HEK293 (cell line): ENCODE measurements at regions not wholly inside any gene's neighbourhood (a gene's known extent, or its start where the extent isn't known, plus 50 kb on each side); places are given as distances from the start of the nearest gene placed in this dataset.

Experiments
- CTCF ChIA-PET: fragments of 350-600 bp; formaldehyde crosslinking; extraction: SDS; loops from one replicate; lab custom pipeline; 2021; ENCODE audit warnings: antibody characterized with exemption; lab: Yijun Ruan, JAX
- POLR2A ChIA-PET: fragments of 300-600 bp; formaldehyde crosslinking; extraction: SDS; loops from one replicate; lab custom pipeline; 2020; ENCODE audit warnings: antibody characterized with exemption, inconsistent platforms; lab: Yijun Ruan, JAX
- H3K27ac ChIP-seq: fragments of 200-500 bp; sonication (Bioruptor generic); 2 replicates; pipeline ENCODE4 v1.5.1; 2014; ENCODE audit warnings: low read depth, low read length, control low read depth, inconsistent platforms; ENCODE audit errors: extremely low read depth
- H3K36me3 ChIP-seq, 2 experiments: fragments of 200-500 bp in 1 of 2; sonication (Bioruptor generic) in 1 of 2; 1 replicate in 1 of 2; 2 replicates in 1 of 2; pipeline ENCODE4 v1.5.1; 2014 to 2017; ENCODE audit warnings: inconsistent platforms in 2 of 2, low read length in 2 of 2; ENCODE audit not compliant: control insufficient read depth in 2 of 2, insufficient read depth in 1 of 2
- H3K4me1 ChIP-seq: fragments of 200-500 bp; sonication (Bioruptor generic); 2 replicates; pipeline ENCODE4 v1.5.1; 2014; ENCODE audit warnings: mild to moderate bottlenecking, low read length, inconsistent platforms; ENCODE audit not compliant: control insufficient read depth, insufficient read depth
- H3K4me3 ChIP-seq: 2 replicates; pipeline ENCODE4 v1.5.1; 2011; ENCODE audit warnings: low read depth, mild to moderate bottlenecking, control low read depth, low read length, moderate library complexity
- H3K9me3 ChIP-seq: fragments of 200-500 bp; sonication (Bioruptor generic); 2 replicates; pipeline ENCODE4 v1.5.1; 2014; ENCODE audit warnings: low read depth, low read length, inconsistent platforms; ENCODE audit not compliant: control insufficient read depth, insufficient read depth
- GLIS1 ChIP-seq: fragments of 450-650 bp; formaldehyde crosslinking; IDR thresholded peaks from 2 replicates; pipeline ENCODE4 v1.5.1; 2016; ENCODE audit warnings: missing biosample characterization, missing genetic modification characterization
- OSR2 ChIP-seq: fragments of 450-650 bp; formaldehyde crosslinking; IDR thresholded peaks from 2 replicates; pipeline ENCODE4 v1.5.1; 2016; ENCODE audit warnings: missing biosample characterization, missing genetic modification characterization
- SCRT1 ChIP-seq: fragments of 450-650 bp; formaldehyde crosslinking; IDR thresholded peaks from 2 replicates; pipeline ENCODE4 v1.5.1; 2016; ENCODE audit warnings: missing biosample characterization, missing genetic modification characterization, borderline replicate concordance
- SP2 ChIP-seq: fragments of 450-650 bp; formaldehyde crosslinking; IDR thresholded peaks from 2 replicates; pipeline ENCODE4 v1.5.1; 2016; ENCODE audit warnings: missing biosample characterization, missing genetic modification characterization
- WT1 ChIP-seq: fragments of 450-650 bp; formaldehyde crosslinking; IDR thresholded peaks from 2 replicates; pipeline ENCODE4 v1.5.1; 2016; ENCODE audit warnings: missing biosample characterization, missing genetic modification characterization
- ZBTB48 ChIP-seq: fragments of 450-650 bp; formaldehyde crosslinking; IDR thresholded peaks from 2 replicates; pipeline ENCODE4 v1.5.1; 2016; ENCODE audit warnings: missing biosample characterization, missing genetic modification characterization
- ZNF146 ChIP-seq: fragments of 450-650 bp; formaldehyde crosslinking; IDR thresholded peaks from 2 replicates; pipeline ENCODE4 v1.5.1; 2016; ENCODE audit warnings: missing biosample characterization, missing genetic modification characterization
- ZNF174 ChIP-seq: fragments of 450-650 bp; formaldehyde crosslinking; IDR thresholded peaks from 2 replicates; pipeline ENCODE4 v1.5.0; 2017; ENCODE audit warnings: missing biosample characterization, mild to moderate bottlenecking, missing genetic modification characterization
- ZNF501 ChIP-seq: fragments of 450-650 bp; formaldehyde crosslinking; IDR thresholded peaks from 2 replicates; pipeline ENCODE4 v1.5.1; 2016; ENCODE audit warnings: missing biosample characterization, missing genetic modification characterization
- ZNF548 ChIP-seq: fragments of 450-650 bp; formaldehyde crosslinking; IDR thresholded peaks from 2 replicates; pipeline ENCODE4 v1.5.1; 2016; ENCODE audit warnings: missing biosample characterization, missing genetic modification characterization
- ZNF664 ChIP-seq: fragments of 450-650 bp; formaldehyde crosslinking; IDR thresholded peaks from 2 replicates; pipeline ENCODE4 v1.5.1; 2016; ENCODE audit warnings: missing biosample characterization, missing genetic modification characterization
- ZNF701 ChIP-seq: fragments of 450-650 bp; formaldehyde crosslinking; IDR thresholded peaks from 2 replicates; pipeline ENCODE4 v1.5.1; 2016; ENCODE audit warnings: missing biosample characterization, missing genetic modification characterization
- ZNF747 ChIP-seq: fragments of 450-650 bp; formaldehyde crosslinking; IDR thresholded peaks from 2 replicates; pipeline ENCODE4 v1.5.1; 2016; ENCODE audit warnings: missing biosample characterization, missing genetic modification characterization
- TF ChIP-seq, protein P1 (sequence below): fragments of 450-650 bp; formaldehyde crosslinking; IDR thresholded peaks from 2 replicates; pipeline ENCODE4 v1.5.1; 2017; ENCODE audit warnings: missing biosample characterization, missing genetic modification characterization
- TF ChIP-seq, protein P2 (sequence below): fragments of 450-650 bp; formaldehyde crosslinking; IDR thresholded peaks from 2 replicates; pipeline ENCODE4 v1.5.1; 2016; ENCODE audit warnings: missing biosample characterization, missing genetic modification characterization
- TF ChIP-seq, protein P3 (sequence below): sonication (generic); formaldehyde crosslinking; IDR thresholded peaks from 2 replicates; pipeline ENCODE4 v1.8.1; 2022; ENCODE audit warnings: mild to moderate bottlenecking, moderate library complexity, missing genetic modification reagents
- TF ChIP-seq, protein P4 (sequence below): fragments of 450-650 bp; formaldehyde crosslinking; IDR thresholded peaks from 2 replicates; pipeline ENCODE4 v1.5.1; 2016; ENCODE audit warnings: missing biosample characterization, missing genetic modification characterization

DNA sequence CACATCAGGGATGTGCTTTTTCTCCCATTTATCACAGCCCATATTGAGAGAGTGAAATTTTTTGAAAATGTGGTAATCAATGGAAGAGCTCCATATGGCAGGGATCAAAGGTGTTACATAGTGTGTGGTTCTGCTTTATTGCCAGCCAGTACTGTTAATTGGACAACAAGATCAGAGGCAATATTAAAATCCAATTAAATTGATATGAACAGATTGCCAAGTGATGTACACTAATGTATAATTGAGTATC lies 338.9 kb downstream of the BCL11A start:
- no peaks in the 10 kb centered on the region for H3K9me3 ChIP-seq
- TF ChIP-seq GLIS1 (tag by site-specific recombination) = no peak
- TF ChIP-seq ZNF501 = no peak
- no peak for TF ChIP-seq SCRT1 (tag by site-specific recombination)
- no peak for TF ChIP-seq ZNF146 (tag by site-specific recombination)
- TF ChIP-seq WT1 (tag by site-specific recombination) = no peak
- TF ChIP-seq ZNF701 (tag by site-specific recombination) = no peak
- no peak for TF ChIP-seq ZNF548
- TF ChIP-seq, protein P1, sequence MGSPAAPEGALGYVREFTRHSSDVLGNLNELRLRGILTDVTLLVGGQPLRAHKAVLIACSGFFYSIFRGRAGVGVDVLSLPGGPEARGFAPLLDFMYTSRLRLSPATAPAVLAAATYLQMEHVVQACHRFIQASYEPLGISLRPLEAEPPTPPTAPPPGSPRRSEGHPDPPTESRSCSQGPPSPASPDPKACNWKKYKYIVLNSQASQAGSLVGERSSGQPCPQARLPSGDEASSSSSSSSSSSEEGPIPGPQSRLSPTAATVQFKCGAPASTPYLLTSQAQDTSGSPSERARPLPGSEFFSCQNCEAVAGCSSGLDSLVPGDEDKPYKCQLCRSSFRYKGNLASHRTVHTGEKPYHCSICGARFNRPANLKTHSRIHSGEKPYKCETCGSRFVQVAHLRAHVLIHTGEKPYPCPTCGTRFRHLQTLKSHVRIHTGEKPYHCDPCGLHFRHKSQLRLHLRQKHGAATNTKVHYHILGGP (tag by site-specific recombination) = no peak
- no peak for TF ChIP-seq SP2
- TF ChIP-seq ZNF174 (tag by site-specific recombination) = no peak
- ChIA-PET CTCF (interaction anchor here (0.6 kb wide), 1 partner anchor 88 kb away, joined by 3 read pairs; no protein-coding TSS in a partner anchor), POLR2A (no interaction called here)
- H3K4me3 ChIP-seq = no peak overlapping the region
- peaks cover 8% of the 10 kb centered on the region for H3K4me1 ChIP-seq
- no peaks in the 10 kb centered on the region for H3K36me3 ChIP-seq
- H3K27ac ChIP-seq = no peak overlapping the region

DNA sequence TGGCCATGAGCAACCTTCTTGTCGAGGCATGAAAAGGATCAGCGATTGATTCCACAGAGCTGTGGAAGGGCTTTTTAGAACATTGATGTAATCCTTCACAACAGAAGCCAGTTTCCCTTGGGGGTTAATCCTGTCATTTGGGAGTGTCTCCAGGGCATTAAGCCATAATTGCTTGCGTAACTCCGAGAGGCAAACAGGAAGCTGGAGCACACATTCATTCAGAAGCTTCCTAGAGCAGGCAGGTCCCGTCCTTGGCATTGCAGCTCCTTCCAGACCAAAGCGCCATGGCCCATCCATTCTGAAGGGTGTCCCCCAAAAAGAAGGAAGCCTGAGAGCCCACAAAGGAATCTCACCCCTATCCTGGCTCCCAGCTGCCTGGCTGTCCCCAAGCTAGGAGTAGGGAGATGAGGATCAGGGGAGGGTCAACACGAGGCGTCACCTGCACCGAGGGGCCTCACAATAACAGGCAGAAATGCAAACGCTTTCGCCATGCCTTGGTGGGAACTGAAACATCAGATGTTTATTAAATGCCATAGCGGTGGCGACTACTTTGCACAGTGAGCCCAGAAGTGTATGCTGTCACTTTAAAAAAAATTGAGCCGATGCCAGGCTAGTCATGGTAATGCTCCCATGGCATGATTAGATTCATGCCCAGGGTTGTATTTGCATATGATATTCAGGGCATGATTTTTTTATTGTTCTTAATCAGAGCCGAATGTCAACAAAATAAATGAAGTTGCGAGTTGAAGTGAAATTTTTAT lies 339.4 kb downstream of the BCL11A start:
- H3K9me3 ChIP-seq = no peaks in the 10 kb centered on the region
- no peaks in the 10 kb centered on the region for H3K36me3 ChIP-seq
- ChIA-PET POLR2A (no interaction called here), CTCF (interaction anchor here (0.7 kb wide), 1 partner anchor 68 kb away, joined by 3 read pairs; no protein-coding TSS in a partner anchor)
- TF ChIP-seq, protein P2, sequence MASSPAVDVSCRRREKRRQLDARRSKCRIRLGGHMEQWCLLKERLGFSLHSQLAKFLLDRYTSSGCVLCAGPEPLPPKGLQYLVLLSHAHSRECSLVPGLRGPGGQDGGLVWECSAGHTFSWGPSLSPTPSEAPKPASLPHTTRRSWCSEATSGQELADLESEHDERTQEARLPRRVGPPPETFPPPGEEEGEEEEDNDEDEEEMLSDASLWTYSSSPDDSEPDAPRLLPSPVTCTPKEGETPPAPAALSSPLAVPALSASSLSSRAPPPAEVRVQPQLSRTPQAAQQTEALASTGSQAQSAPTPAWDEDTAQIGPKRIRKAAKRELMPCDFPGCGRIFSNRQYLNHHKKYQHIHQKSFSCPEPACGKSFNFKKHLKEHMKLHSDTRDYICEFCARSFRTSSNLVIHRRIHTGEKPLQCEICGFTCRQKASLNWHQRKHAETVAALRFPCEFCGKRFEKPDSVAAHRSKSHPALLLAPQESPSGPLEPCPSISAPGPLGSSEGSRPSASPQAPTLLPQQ (tag by site-specific recombination) = no peak
- TF ChIP-seq, protein P3, sequence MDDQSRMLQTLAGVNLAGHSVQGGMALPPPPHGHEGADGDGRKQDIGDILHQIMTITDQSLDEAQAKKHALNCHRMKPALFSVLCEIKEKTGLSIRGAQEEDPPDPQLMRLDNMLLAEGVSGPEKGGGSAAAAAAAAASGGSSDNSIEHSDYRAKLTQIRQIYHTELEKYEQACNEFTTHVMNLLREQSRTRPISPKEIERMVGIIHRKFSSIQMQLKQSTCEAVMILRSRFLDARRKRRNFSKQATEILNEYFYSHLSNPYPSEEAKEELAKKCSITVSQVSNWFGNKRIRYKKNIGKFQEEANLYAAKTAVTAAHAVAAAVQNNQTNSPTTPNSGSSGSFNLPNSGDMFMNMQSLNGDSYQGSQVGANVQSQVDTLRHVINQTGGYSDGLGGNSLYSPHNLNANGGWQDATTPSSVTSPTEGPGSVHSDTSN = no peak
- TF ChIP-seq OSR2 (tag by site-specific recombination) (peak; percentile 63), ZBTB48 (tag by site-specific recombination) (no peak), ZNF664 (tag by site-specific recombination) (no peak), ZNF747 (tag by site-specific recombination) (no peak)
- TF ChIP-seq, protein P4, sequence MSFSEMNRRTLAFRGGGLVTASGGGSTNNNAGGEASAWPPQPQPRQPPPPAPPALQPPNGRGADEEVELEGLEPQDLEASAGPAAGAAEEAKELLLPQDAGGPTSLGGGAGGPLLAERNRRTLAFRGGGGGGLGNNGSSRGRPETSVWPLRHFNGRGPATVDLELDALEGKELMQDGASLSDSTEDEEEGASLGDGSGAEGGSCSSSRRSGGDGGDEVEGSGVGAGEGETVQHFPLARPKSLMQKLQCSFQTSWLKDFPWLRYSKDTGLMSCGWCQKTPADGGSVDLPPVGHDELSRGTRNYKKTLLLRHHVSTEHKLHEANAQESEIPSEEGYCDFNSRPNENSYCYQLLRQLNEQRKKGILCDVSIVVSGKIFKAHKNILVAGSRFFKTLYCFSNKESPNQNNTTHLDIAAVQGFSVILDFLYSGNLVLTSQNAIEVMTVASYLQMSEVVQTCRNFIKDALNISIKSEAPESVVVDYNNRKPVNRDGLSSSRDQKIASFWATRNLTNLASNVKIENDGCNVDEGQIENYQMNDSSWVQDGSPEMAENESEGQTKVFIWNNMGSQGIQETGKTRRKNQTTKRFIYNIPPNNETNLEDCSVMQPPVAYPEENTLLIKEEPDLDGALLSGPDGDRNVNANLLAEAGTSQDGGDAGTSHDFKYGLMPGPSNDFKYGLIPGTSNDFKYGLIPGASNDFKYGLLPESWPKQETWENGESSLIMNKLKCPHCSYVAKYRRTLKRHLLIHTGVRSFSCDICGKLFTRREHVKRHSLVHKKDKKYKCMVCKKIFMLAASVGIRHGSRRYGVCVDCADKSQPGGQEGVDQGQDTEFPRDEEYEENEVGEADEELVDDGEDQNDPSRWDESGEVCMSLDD = no peak
- H3K27ac ChIP-seq = no peak overlapping the region
- H3K4me3 ChIP-seq = no peak overlapping the region
- peaks cover 8% of the 10 kb centered on the region for H3K4me1 ChIP-seq
